Aorta (tissue), 5 donors: ENCODE measurements at regions not wholly inside any gene's neighbourhood (a gene's known extent, or its start where the extent isn't known, plus 50 kb on each side); places are given as distances from the start of the nearest gene placed in this dataset.

ENCODE experiments used
- ATAC-seq: fragments of 200-7000 bp; cut with Tn5 transposase; one replicate; pipeline ENCODE4 v1.9.1; 2022; ENCODE audit warnings: moderate library complexity; ENCODE audit not compliant: low FRiP score
- DNase-seq, 2 donors: peaks; one replicate each; pipeline ENCODE4 v3.0.0-alpha.2; 2020
- H3K27ac ChIP-seq, 2 donors: one replicate each; pipeline ENCODE4 v1.5.1; 2013; ENCODE audit warnings: low read length in 2 of 2, mild to moderate bottlenecking in 2 of 2, moderate library complexity in 2 of 2, control low read depth in 1 of 2, inconsistent platforms in 1 of 2, low read depth in 1 of 2
- H3K27me3 ChIP-seq, 2 donors: one replicate each; pipeline ENCODE4 v1.6.1; 2013; ENCODE audit warnings: control low read depth in 1 of 2, low read length in 1 of 2, mild to moderate bottlenecking in 1 of 2, moderate library complexity in 1 of 2; ENCODE audit not compliant: insufficient read depth in 2 of 2, control insufficient read depth in 1 of 2
- H3K36me3 ChIP-seq, 2 donors: one replicate each; pipeline ENCODE4 v1.6.1; 2013; ENCODE audit warnings: control low read depth in 1 of 2, low read length in 1 of 2, mild to moderate bottlenecking in 1 of 2; ENCODE audit not compliant: insufficient read depth in 2 of 2, control insufficient read depth in 1 of 2
- H3K4me1 ChIP-seq, 2 donors: one replicate each; pipeline ENCODE4 v1.6.1; 2013; ENCODE audit warnings: low read length in 2 of 2, control low read depth in 1 of 2, mild to moderate bottlenecking in 1 of 2, moderate library complexity in 1 of 2; ENCODE audit not compliant: insufficient read depth in 2 of 2, control insufficient read depth in 1 of 2
- H3K4me3 ChIP-seq, 2 donors: one replicate each; pipeline ENCODE4 v1.5.1; 2013; ENCODE audit warnings: low read length in 2 of 2, control low read depth in 1 of 2, mild to moderate bottlenecking in 1 of 2
- H3K9me3 ChIP-seq: one replicate; pipeline ENCODE4 v1.6.1; 2013; ENCODE audit warnings: mild to moderate bottlenecking, low read length; ENCODE audit not compliant: control insufficient read depth
- WGBS, 2 donors: extraction: QIAGEN DNeasy Blood & Tissue Kit; methylation state at CpG; one replicate each; pipeline ENCODE4 v1.1.7; 2013; 5-methylcytosine and 5-hydroxymethylcytosine counted together
- intact Hi-C, 2 donors: fragments of 100-400 bp; cut with DNase I; formaldehyde crosslinking; loops; one replicate each; pipeline versions ENCODE4 v1.14.2 to v1.15.0; 2022
- donor health status: healthy with polysubstance abuse.
- donor health status: Bipolar disorder and iron deficiency.
- donor health status: DM: no; HTN: no; CAD: no.
- donor health status: DM: no; HTN: no; CAD: no.
- donor health status: DM: yes; HTN: yes; CAD: no.

DNA sequence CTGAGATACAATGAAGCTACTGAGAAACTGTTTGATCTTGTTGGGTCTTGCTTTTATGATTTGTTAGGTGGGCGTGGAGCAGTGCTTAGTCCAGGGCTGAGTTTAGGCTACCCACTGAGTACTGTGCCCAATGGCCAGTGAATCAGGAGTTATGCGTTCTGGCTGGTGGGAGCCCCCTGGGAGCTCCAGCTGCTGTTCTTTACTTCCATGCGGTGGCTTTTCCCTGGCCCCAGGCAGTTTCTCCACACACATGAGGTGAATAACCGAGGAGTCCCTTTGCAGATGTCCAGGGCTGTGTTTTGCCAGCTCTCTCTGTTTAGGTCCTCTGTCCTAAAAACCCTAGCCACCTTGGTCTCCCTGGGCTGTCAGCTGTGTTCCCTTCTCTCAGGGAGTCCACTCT is 106.5 kb downstream of the KLF13 start:
- Histone ChIP-seq H3K4me1 (no peaks in the 10 kb centered on the region), H3K9me3 (no peaks in the 10 kb centered on the region), H3K36me3 (no peaks in the 10 kb centered on the region), H3K27me3 (no peaks in the 10 kb centered on the region), H3K27ac (no peak overlapping the region), H3K4me3 (no peak overlapping the region)
- intact Hi-C loops: loop anchor here in 1 of 2 donors (10.0 kb wide), 1 partner anchor 108 kb away; the partner anchor contains the start of gene KLF13
- DNase-seq (no peak), ATAC-seq (no peak)
- WGBS, 2 donors: 81 to 85% methylated on average over 4 of the region's 4 CpGs

DNA sequence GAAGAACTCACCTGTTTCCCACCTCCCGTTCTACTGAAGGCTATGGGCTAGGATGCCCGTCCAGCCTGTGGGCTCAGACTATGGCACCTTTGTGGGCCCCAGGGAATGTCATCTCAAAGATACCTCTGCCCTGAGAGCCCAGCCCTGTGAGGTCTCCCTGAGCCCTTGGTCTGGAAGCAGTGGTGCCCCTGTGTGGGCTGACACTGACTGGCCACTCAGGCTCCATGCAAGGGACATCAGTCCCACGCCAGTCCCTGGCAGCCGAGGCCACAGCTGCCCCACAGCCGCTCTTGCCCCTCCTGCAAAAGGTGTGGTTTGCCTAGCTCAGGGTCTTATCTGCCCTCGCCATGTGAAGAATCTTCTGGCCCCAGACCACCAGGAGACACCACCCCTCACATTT is 106.9 kb downstream of the KLF13 start:
- Histone ChIP-seq H3K4me1 (no peaks in the 10 kb centered on the region), H3K27me3 (no peaks in the 10 kb centered on the region), H3K36me3 (no peaks in the 10 kb centered on the region), H3K27ac (no peak overlapping the region), H3K4me3 (no peak overlapping the region), H3K9me3 (no peaks in the 10 kb centered on the region)
- ATAC-seq (no peak), DNase-seq (no peak)
- WGBS, 2 donors: 94 to 97% methylated on average over 6 of the region's 6 CpGs
- intact Hi-C loops: loop anchor here in 1 of 2 donors (10.0 kb wide), 1 partner anchor 109 kb away; the partner anchor contains the start of gene KLF13

DNA sequence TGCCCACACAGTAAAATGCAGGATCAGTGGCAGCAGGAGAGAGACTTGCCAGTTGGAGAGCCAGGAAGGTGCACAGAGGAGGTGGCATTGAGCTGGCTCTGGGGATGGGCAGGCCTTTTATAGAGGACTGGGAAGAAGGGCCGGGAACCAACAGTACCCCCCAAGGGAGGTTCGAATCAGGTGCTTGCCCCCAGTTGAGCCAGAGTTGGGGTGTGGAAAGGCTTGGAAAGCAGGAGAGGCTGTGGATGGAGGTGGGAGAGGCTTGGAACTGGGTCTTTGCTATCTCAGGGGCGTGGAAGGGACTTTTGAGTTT is 107.6 kb downstream of the KLF13 start:
- no peaks in the 10 kb centered on the region for H3K4me1 ChIP-seq
- intact Hi-C loops: loop anchor here in 1 of 2 donors (10.0 kb wide), 1 partner anchor 109 kb away; the partner anchor contains the start of gene KLF13
- DNase-seq (no peak), ATAC-seq (no peak)
- no peaks in the 10 kb centered on the region for H3K36me3 ChIP-seq
- 95 to 97% methylated on average over 3 of the region's 3 CpGs for WGBS, 2 donors
- H3K27me3 ChIP-seq: no peaks in the 10 kb centered on the region
- H3K9me3 ChIP-seq: no peaks in the 10 kb centered on the region
- H3K4me3 ChIP-seq: no peak overlapping the region
- no peak overlapping the region for H3K27ac ChIP-seq

DNA sequence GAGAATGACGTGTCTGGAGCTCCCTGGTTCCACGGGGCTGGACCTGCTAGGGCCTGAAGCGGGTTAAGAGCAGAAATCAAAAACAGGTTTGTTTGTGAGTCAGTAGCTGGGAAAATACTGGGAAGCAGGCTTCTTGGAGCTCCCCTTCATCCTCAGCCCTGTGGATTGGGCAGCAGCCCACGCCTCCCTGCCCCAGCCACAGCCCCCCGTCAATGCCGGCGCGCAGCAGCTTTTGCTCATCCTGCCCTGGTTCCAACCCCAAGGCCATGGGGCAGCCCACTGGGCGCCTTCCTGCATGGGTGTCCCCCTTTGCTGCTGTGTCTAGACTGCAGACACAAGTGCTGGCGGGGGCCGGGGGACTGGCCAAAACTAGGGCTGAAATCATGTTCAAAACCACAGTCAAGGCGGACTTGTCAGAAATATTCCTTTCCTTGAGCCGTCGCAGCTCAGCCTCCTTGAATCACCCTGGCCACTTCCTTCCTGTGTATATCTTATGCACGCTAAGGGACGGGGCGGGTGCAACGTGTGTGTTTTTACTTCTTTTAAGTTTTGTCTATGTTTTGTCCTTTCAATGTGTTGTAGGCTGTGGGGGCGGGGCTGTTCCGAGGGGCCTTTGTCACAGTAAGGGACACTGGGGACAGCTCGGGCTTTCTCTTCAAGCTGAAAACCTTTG is 108.1 kb downstream of the KLF13 start:
- intact Hi-C loops: loop anchor here in 1 of 2 donors (1.0 to 10.0 kb wide), 4 partner anchors 53 to 232 kb away; partner anchors contain the start of gene KLF13
- WGBS, 2 donors: 67 to 69% methylated on average over 21 of the region's 21 CpGs
- no peaks in the 10 kb centered on the region for H3K9me3 ChIP-seq
- no peak overlapping the region for H3K27ac ChIP-seq
- H3K4me3 ChIP-seq: no peak overlapping the region
- H3K4me1 ChIP-seq: no peaks in the 10 kb centered on the region
- ATAC-seq (peak; percentile 27), DNase-seq (peak; percentile 75 to 77)
- no peaks in the 10 kb centered on the region for H3K36me3 ChIP-seq
- no peaks in the 10 kb centered on the region for H3K27me3 ChIP-seq

DNA sequence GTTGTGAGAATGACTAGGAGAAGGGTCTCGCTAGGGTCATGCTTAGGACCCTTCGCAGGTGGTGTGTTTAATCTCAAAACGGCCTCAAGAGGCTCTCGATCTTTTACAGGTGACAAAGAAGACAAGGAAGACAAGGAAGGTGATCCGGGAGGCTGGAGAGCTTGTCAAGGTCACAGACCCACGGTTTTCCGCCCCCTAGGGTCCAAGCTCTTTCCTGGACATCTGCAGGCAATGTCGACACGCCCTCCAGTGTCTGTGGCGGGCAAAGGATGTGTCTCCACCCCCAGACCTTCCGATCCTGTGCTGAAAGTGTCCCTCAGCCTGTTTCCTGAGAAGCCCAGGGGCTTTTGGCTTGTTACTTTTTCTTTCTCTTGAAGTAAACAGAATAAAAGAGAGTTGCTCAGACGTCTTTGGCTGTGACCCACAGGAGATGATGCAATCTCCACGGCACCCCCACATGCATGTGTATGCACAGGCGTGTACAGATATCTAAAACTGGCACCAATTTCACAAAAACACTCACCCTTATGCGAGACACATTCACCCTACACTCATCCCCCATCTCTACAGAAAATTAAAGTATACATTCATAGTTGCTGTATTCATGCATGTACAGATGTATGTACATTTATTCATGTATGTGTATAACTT is 108.8 kb downstream of the KLF13 start:
- H3K4me1 ChIP-seq: no peaks in the 10 kb centered on the region
- H3K36me3 ChIP-seq: no peaks in the 10 kb centered on the region
- peak; percentile 81 to 85 for DNase-seq
- no peak overlapping the region for H3K27ac ChIP-seq
- intact Hi-C loops: loop anchor here in 1 of 2 donors (1.0 to 10.0 kb wide), 4 partner anchors 52 to 233 kb away; partner anchors contain the start of gene KLF13
- no peaks in the 10 kb centered on the region for H3K9me3 ChIP-seq
- 13 to 14% methylated on average over 15 of the region's 15 CpGs for WGBS, 2 donors
- H3K27me3 ChIP-seq: no peaks in the 10 kb centered on the region
- peak; percentile 87 for ATAC-seq
- H3K4me3 ChIP-seq: no peak overlapping the region

DNA sequence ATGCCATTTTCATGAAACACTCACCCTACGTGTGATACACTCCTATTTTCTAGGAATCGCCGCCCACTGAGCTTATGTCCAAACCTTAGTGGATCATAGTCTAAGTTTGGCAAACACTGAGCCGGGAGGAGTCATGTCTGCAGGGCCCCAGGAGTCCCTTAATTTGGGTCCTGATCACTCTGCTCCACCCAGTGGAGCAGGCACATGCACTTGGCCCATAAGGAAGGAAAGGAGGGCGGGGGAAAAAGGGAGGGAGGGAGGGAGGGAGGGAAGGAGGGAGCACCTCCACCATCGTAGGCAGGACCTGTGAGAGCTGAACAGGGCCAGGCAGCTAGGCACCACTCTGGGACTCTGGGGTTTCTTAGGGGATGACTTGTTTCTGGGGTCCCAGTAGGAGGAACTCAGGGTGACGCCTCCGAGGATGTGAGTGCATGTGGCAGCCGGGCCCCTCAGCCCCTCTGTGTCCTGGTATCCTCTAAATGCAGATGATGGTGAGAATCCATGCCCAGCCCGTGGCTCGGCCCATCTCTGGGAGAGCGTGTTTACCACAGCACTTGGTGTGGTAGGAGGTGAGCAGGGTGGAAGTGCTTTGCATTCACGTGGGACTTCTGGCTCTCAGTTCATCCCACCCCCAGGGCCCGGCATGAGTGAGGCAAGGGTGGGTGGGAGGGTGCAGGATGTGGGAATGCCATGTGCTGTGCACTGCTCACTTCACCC is 109.4 kb downstream of the KLF13 start:
- H3K4me1 ChIP-seq: no peaks in the 10 kb centered on the region
- 64 to 69% methylated on average over 14 of the region's 14 CpGs for WGBS, 2 donors
- H3K27ac ChIP-seq: no peak overlapping the region
- no peaks in the 10 kb centered on the region for H3K36me3 ChIP-seq
- intact Hi-C loops: loop anchor here in 1 of 2 donors (1.0 to 10.0 kb wide), 4 partner anchors 51 to 234 kb away; partner anchors contain the start of gene KLF13
- no peaks in the 10 kb centered on the region for H3K27me3 ChIP-seq
- ATAC-seq (peak; percentile 47), DNase-seq (no peak)
- H3K4me3 ChIP-seq: no peak overlapping the region
- H3K9me3 ChIP-seq: no peaks in the 10 kb centered on the region

DNA sequence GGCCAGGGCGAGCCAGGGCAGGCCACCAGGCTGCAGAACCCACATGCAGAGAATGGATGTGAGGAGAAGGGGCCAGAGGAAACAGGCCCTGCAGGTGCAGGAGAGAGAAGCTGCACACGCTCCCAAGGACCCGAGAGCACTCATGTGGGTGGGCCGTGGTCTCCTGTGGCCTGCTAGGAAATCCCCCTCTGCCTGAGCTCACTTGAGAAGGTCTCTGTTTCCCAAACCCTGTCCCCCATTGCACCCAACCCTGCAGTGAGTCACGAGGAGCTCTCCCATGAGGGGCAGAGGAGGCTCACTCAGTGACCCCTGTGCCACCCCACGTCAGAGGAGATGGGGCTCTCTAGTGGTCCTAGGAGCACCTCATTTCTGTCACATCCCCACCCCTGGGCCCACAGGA is 111.1 kb downstream of the KLF13 start:
- H3K27me3 ChIP-seq: no peaks in the 10 kb centered on the region
- intact Hi-C loops: loop anchor here in 1 of 2 donors (5.0 to 10.0 kb wide), 3 partner anchors 50 to 235 kb away; partner anchors contain the start of gene KLF13
- no peak for DNase-seq
- H3K9me3 ChIP-seq: no peaks in the 10 kb centered on the region
- no peaks in the 10 kb centered on the region for H3K4me1 ChIP-seq
- 87 to 92% methylated on average over 6 of the region's 6 CpGs for WGBS, 2 donors
- H3K36me3 ChIP-seq: no peaks in the 10 kb centered on the region
- no peak overlapping the region for H3K27ac ChIP-seq
- no peak for ATAC-seq
- H3K4me3 ChIP-seq: no peak overlapping the region

DNA sequence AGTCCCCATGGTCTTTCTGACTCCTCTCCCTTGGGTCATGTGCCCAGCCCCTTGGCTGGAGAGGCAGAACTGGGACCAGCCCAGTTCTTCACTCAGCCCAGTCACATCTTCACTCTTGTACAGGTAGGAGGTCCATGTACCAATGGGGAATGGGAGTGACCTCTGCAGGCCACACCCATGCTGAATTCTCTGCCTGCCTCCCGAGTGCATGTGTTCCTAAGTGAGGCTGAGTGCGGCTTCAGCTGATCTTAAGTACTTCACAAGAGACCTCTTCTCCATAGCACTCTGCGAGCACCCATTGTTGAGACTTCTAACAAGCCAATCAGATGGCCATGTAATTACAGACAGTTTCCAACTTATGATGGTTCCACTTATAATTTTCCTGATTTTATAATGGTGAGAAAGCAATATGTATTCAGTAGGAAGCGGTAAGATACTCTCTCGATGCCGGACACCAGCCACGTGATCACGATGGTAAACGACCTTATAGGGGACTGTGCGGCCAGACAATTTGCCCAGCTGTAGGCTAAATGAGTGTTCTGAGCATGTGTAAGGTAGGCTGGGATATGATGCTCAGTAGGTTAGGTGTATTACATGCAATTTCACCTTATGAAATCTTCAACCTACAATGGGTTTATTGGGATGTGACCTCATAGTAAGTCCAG is 112.1 kb downstream of the KLF13 start:
- Histone ChIP-seq H3K27me3 (no peaks in the 10 kb centered on the region), H3K9me3 (no peaks in the 10 kb centered on the region), H3K4me3 (no peak overlapping the region), H3K27ac (no peak overlapping the region), H3K4me1 (no peaks in the 10 kb centered on the region), H3K36me3 (no peaks in the 10 kb centered on the region)
- 95% methylated on average over 10 of the region's 10 CpGs for WGBS, 2 donors
- ATAC-seq (no peak), DNase-seq (no peak)
- intact Hi-C loops: loop anchor here in 1 of 2 donors (5.0 to 10.0 kb wide), 3 partner anchors 49 to 236 kb away; partner anchors contain the start of gene KLF13
